ENCODE measurements at regions not wholly inside any gene's neighbourhood (a gene's known extent, or its start where the extent isn't known, plus 50 kb on each side); places are given as distances from the start of the nearest gene placed in this dataset.

- no peak for TF ChIP-seq ZNF8 (CRISPR knock-in tag; IDR thresholded peaks at IDR 0.05)
- no peak for TF ChIP-seq TCF4 (CRISPR knock-in tag; IDR thresholded peaks at IDR 0.05; ENCODE audit: borderline replicate concordance)
- no peak for TF ChIP-seq ESRRG (CRISPR knock-in tag; IDR thresholded peaks at IDR 0.05)
- no peak for TF ChIP-seq CSDC2 (CRISPR knock-in tag; IDR thresholded peaks at IDR 0.05)
- no peak for TF ChIP-seq SNAI2 (CRISPR knock-in tag; IDR thresholded peaks at IDR 0.05)
- no peak for TF ChIP-seq ZNF70 (CRISPR knock-in tag; IDR thresholded peaks at IDR 0.05)
- no peak for TF ChIP-seq BACH2 (CRISPR knock-in tag; IDR thresholded peaks at IDR 0.05; ENCODE audit: borderline replicate concordance)
Measured at GRCh38 chr18:78612318-78612717, 367.3 kb upstream of the SALL3 start (continued).

DNA sequence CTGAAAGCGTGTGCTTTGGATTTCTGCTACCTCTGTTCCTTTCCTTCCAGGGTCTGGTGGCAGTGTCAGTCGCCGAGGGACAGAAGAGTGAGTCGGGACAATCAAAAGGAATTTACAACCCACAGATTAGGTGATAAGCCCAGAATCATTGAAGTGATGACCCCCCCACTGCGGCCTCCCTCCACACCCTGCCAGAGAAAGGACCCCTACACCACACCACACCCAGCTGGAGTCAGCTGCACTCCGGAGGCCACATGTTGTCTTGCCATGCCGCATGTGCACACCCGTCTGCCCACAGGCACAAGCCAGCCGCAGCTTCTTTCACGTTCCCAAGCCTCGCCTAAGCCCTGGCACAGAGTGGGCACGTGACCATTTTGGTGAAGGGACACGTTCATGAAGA lies 366.8 kb upstream of the SALL3 start:
- TF ChIP-seq ZC3H10 (CRISPR knock-in tag; IDR thresholded peaks at IDR 0.05): no peak
- TF ChIP-seq OSR1 (CRISPR knock-in tag; IDR thresholded peaks at IDR 0.05): no peak
- TF ChIP-seq, protein P1, sequence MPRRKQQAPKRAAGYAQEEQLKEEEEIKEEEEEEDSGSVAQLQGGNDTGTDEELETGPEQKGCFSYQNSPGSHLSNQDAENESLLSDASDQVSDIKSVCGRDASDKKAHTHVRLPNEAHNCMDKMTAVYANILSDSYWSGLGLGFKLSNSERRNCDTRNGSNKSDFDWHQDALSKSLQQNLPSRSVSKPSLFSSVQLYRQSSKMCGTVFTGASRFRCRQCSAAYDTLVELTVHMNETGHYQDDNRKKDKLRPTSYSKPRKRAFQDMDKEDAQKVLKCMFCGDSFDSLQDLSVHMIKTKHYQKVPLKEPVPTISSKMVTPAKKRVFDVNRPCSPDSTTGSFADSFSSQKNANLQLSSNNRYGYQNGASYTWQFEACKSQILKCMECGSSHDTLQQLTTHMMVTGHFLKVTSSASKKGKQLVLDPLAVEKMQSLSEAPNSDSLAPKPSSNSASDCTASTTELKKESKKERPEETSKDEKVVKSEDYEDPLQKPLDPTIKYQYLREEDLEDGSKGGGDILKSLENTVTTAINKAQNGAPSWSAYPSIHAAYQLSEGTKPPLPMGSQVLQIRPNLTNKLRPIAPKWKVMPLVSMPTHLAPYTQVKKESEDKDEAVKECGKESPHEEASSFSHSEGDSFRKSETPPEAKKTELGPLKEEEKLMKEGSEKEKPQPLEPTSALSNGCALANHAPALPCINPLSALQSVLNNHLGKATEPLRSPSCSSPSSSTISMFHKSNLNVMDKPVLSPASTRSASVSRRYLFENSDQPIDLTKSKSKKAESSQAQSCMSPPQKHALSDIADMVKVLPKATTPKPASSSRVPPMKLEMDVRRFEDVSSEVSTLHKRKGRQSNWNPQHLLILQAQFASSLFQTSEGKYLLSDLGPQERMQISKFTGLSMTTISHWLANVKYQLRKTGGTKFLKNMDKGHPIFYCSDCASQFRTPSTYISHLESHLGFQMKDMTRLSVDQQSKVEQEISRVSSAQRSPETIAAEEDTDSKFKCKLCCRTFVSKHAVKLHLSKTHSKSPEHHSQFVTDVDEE (CRISPR knock-in tag; IDR thresholded peaks at IDR 0.05): no peak
- TF ChIP-seq PPARA (CRISPR knock-in tag; IDR thresholded peaks at IDR 0.05; ENCODE audit: borderline replicate concordance): no peak
- TF ChIP-seq ESRRG (CRISPR knock-in tag; IDR thresholded peaks at IDR 0.05): no peak
- TF ChIP-seq TCF4 (CRISPR knock-in tag; IDR thresholded peaks at IDR 0.05; ENCODE audit: borderline replicate concordance): no peak
- no peak for TF ChIP-seq ZNF565 (CRISPR knock-in tag; conservative IDR thresholded peaks at IDR 0.05; ENCODE audit: low read depth)
- no peak for TF ChIP-seq ZFP3 (CRISPR knock-in tag; IDR thresholded peaks at IDR 0.05)
- no peak for TF ChIP-seq ZNF70 (CRISPR knock-in tag; IDR thresholded peaks at IDR 0.05)
- TF ChIP-seq, protein P2, sequence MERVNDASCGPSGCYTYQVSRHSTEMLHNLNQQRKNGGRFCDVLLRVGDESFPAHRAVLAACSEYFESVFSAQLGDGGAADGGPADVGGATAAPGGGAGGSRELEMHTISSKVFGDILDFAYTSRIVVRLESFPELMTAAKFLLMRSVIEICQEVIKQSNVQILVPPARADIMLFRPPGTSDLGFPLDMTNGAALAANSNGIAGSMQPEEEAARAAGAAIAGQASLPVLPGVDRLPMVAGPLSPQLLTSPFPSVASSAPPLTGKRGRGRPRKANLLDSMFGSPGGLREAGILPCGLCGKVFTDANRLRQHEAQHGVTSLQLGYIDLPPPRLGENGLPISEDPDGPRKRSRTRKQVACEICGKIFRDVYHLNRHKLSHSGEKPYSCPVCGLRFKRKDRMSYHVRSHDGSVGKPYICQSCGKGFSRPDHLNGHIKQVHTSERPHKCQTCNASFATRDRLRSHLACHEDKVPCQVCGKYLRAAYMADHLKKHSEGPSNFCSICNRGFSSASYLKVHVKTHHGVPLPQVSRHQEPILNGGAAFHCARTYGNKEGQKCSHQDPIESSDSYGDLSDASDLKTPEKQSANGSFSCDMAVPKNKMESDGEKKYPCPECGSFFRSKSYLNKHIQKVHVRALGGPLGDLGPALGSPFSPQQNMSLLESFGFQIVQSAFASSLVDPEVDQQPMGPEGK (CRISPR knock-in tag; IDR thresholded peaks at IDR 0.05; ENCODE audit: borderline replicate concordance): no peak
- TF ChIP-seq RARB (CRISPR knock-in tag; IDR thresholded peaks at IDR 0.05): no peak
- TF ChIP-seq ISL1 (CRISPR knock-in tag; IDR thresholded peaks at IDR 0.05): no peak
- TF ChIP-seq POU6F1 (CRISPR knock-in tag; IDR thresholded peaks at IDR 0.05; ENCODE audit: borderline replicate concordance, low read depth): no peak
- TF ChIP-seq ARNTL (CRISPR knock-in tag; IDR thresholded peaks at IDR 0.05; ENCODE audit: borderline replicate concordance, low read depth): no peak
- no peak for TF ChIP-seq BACH2 (CRISPR knock-in tag; IDR thresholded peaks at IDR 0.05; ENCODE audit: borderline replicate concordance)
- TF ChIP-seq, protein P3, sequence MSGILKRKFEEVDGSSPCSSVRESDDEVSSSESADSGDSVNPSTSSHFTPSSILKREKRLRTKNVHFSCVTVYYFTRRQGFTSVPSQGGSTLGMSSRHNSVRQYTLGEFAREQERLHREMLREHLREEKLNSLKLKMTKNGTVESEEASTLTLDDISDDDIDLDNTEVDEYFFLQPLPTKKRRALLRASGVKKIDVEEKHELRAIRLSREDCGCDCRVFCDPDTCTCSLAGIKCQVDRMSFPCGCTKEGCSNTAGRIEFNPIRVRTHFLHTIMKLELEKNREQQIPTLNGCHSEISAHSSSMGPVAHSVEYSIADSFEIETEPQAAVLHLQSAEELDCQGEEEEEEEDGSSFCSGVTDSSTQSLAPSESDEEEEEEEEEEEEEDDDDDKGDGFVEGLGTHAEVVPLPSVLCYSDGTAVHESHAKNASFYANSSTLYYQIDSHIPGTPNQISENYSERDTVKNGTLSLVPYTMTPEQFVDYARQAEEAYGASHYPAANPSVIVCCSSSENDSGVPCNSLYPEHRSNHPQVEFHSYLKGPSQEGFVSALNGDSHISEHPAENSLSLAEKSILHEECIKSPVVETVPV (CRISPR knock-in tag; IDR thresholded peaks at IDR 0.05): no peak
- no peak for TF ChIP-seq CSDC2 (CRISPR knock-in tag; IDR thresholded peaks at IDR 0.05)
- TF ChIP-seq ZNF8 (CRISPR knock-in tag; IDR thresholded peaks at IDR 0.05): no peak
- no peak for ATAC-seq

GRCh38 chr18:78618726-78619125 lies 360.9 kb upstream of the SALL3 start:
- no peak for ATAC-seq
- no peak for TF ChIP-seq ZNF70 (CRISPR knock-in tag; IDR thresholded peaks at IDR 0.05)
- no peak for TF ChIP-seq TCF4 (CRISPR knock-in tag; IDR thresholded peaks at IDR 0.05; ENCODE audit: borderline replicate concordance)
- no peak for TF ChIP-seq OSR1 (CRISPR knock-in tag; IDR thresholded peaks at IDR 0.05)
- TF ChIP-seq PPARA (CRISPR knock-in tag; IDR thresholded peaks at IDR 0.05; ENCODE audit: borderline replicate concordance): no peak
- TF ChIP-seq ARNTL (CRISPR knock-in tag; IDR thresholded peaks at IDR 0.05; ENCODE audit: borderline replicate concordance, low read depth): no peak
- TF ChIP-seq ESRRG (CRISPR knock-in tag; IDR thresholded peaks at IDR 0.05): no peak
- TF ChIP-seq, protein P1 (CRISPR knock-in tag; IDR thresholded peaks at IDR 0.05): no peak
- TF ChIP-seq, protein P2 (CRISPR knock-in tag; IDR thresholded peaks at IDR 0.05; ENCODE audit: borderline replicate concordance): no peak
- TF ChIP-seq SNAI2 (CRISPR knock-in tag; IDR thresholded peaks at IDR 0.05): no peak
- TF ChIP-seq CSDC2 (CRISPR knock-in tag; IDR thresholded peaks at IDR 0.05): no peak
- TF ChIP-seq ISL1 (CRISPR knock-in tag; IDR thresholded peaks at IDR 0.05): no peak
- no peak for TF ChIP-seq RARB (CRISPR knock-in tag; IDR thresholded peaks at IDR 0.05)
- TF ChIP-seq POU6F1 (CRISPR knock-in tag; IDR thresholded peaks at IDR 0.05; ENCODE audit: borderline replicate concordance, low read depth): no peak
- no peak for TF ChIP-seq ZFP30 (CRISPR knock-in tag; IDR thresholded peaks at IDR 0.05)
- TF ChIP-seq ZNF8 (CRISPR knock-in tag; IDR thresholded peaks at IDR 0.05): no peak
- no peak for TF ChIP-seq ZFP3 (CRISPR knock-in tag; IDR thresholded peaks at IDR 0.05)
